GM21619 (cell line): ENCODE measurements at regions not wholly inside any gene's neighbourhood (a gene's known extent, or its start where the extent isn't known, plus 50 kb on each side); places are given as distances from the start of the nearest gene placed in this dataset.
"Not testable (repeated sequence)": the region's sequence is repeated elsewhere in the genome, so short reads cannot be mapped to it uniquely, and the experiment has no call there.

Experiments
- ATAC-seq: cut with Tn5 transposase; IDR thresholded peaks from one replicate; pipeline ENCODE4 v1.9.1; 2021; ENCODE audit not compliant: unreplicated experiment

DNA sequence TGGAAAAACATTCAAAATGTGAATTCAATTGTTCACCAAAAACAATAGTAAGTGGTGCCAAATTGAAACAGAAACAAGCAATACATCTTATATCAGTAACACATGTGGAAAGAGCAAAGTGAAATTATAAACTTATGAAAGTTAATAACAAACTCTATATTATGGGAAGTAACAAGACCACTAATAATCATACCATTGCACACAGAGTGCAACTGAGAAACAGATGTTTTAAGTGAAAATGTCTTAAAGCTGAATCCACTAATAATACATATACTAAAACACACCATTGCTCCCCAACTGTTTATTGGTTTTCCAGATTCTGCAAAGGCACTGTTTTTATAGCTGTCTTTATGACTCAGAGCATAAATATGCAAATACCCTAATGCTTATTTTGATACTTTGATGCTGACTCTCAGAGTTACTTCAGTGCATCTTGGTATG lies 292.3 kb downstream of the RFPL4B start:
- ATAC-seq, result no peak

DNA sequence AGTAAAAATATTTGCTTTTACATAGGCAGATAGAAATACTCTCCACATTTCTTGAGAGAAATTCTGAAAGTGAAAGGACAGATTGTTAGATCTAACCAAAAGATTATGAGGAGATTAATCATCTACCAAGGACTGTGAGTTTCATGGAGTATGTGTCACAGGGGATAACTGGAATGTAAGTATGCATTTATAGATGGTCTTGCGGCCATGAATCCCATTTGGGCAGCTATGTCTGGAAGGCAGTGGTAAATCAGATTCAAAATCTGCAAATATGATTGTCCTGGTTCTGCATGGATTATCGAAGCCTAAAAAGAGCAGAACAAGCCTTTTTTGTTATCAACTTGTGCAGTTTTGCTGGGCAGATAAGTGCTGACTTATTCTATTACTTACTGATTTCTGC lies 293.8 kb downstream of the RFPL4B start:
- no peak for ATAC-seq

DNA sequence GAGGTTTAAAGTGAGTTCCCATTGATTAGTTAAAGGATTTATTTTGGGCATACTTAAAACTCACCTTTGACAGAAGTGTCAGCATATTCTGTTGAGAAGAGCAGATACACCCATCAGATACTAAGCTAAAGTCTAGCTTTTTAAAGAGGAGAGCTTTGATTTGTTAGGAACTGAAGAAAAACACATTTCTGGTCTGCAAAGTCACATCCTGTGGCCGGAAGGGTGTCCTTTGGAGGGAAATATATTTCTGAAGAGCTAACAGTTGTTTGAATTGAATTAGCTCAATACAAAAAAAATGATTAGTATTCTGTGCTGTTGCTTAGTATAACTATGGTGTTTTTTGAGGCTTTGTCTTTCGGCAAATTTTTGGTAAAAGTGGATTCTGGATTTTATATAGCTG lies 302.7 kb downstream of the RFPL4B start:
- ATAC-seq, result no peak

DNA sequence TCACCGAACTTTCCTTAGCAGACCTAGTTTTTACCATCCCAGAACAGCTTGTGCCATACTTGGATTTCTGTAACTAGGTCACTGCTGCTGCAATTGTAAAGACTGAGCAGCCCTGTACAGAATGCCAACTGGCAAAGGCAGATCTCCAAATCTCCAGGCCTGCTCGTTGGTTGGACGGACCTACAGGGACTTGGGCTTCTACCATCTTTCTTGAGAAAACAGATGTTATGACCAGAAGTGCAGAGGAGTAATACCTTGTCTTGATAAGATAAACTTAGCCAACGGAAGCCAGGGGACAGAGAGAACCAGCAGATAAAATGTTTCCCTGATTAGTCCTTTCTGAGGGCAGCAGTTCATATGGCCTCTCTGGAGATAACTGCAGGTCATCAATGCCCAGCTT lies 304.1 kb downstream of the RFPL4B start:
- ATAC-seq, result no peak

DNA sequence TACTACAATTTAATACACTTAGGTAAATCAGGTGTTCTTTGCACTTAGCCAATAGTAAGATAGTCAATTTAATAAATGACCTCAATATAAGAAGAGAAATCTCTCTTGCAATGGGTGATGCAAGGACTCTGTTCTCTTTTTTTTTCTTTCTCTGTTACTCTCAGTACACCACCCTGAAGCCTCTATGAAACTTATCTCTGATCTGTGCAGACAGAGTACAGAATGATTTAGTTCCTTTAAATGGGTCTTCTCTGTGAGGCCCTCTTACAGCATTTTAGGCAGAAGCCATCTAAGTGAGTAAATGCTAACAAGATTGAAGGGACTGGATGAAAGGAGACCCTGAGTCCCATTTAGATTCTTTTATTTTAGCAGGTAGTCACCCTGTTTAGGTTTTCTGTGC lies 312.8 kb downstream of the RFPL4B start:
- ATAC-seq, result no peak

DNA sequence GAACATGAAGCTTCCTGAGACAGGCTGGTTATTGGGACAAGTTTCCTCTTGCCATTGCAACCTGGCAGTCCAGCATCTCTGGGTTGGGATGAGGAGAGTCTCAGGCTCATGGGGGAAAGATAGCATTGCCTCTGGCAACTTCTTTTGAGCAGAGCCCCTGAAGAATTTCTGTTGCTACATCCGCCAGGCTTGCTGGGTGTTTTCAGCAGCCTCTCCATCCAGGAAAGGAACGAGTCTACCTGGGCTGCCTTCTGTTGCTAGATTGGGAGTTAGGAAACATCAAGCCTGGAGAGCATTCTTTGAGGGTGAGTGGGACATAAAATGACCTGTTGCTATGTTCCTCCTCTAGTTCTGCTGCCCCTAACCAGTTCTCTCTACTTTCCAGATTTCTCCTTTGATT lies 313.5 kb downstream of the RFPL4B start:
- no peak for ATAC-seq

DNA sequence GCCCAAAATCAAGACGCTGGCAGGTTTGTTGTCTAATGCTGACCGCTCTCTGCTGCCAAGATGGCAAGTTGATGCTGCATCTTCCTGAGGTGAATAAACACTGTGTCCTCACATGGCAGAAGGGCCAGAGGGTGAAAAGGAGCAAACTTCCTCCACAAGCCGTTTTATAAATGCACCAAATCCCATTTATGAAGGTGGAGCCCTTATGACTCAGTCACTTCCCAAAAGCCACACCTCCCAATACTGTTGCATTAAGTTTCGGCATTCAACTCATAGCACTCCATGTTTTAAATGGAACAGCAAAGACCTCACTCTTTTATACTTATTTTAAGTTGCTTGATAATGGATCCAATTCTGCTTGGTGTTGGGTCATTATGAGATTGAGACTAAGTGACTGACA lies 316.6 kb downstream of the RFPL4B start:
- ATAC-seq, result no peak

DNA sequence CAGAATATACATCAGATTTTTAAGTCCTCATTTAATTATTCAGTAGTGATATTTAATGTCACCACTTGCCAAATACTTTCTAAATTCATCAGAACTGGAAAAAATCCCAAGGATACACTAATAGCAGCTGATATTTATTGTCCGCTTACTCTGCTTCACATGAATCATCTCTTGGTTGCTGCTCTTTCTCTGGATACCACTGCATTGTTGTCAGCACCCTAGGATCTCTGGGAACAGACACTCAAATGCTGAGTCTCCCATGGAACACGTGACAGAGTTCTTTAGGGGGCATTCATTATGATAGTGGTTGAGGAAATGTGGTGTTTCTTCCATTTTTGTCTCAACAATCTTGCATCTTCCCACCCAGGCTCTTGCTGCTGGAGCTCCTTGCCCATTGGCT lies 318.0 kb downstream of the RFPL4B start:
- ATAC-seq, result no peak

DNA sequence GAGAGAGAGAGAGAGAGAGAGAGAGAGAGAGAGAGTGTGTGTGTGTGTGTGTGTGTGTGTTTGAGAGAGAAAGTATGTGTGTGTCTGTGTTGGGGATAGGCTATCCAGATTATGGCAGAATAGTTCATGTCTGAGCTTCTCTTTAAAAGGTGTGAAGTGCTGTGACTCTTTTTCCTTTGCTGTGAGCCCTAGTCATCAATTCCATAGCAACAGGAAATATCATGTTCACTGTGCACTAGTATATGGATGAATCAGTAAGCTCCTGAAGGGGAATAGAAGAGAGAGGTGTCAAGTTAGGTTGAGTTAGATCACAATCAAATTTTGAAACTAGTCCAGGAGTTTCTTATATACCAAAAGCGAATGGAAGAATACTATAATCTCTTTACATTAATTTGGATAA lies 318.7 kb downstream of the RFPL4B start:
- ATAC-seq, result no peak

DNA sequence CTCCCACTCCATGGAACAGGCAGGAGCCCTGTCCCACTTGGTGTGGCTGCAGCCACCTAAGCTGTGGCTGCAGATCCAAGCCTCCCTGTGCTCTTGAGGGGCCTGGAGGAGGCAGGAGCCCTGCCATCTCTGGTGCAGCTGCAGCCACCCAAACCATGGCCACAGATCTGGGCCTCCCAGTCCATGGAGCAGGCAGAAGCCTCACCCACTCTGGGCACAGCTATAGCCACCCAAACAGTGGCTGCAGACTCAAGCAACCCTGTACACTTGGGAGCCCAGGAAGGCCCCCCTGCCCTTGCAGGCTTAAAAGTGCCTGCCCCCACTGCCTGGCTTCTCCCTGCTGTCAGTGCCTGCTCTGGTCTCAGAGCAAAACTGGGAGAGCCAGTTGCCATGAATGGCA lies 320.3 kb downstream of the RFPL4B start:
- ATAC-seq, result no peak

DNA sequence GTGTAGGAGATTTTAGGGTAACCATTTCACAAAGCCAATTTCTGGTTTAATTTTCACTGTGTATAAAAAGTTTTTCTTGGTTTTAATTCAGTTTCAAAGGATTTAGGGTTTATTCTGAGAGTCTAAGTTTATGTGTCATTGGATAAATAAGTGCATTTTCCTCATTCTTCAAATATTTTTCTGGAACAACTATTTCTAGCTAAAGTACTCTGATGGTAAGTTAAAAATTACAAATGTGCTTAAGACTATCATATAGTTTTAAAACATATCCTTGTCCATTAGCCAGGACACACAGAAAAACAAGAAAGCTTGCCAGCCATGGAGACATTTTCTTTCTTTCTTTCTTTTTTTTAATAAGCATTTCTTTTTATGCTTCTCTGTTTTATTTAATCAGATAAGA lies 333.0 kb downstream of the RFPL4B start:
- ATAC-seq, result no peak

DNA sequence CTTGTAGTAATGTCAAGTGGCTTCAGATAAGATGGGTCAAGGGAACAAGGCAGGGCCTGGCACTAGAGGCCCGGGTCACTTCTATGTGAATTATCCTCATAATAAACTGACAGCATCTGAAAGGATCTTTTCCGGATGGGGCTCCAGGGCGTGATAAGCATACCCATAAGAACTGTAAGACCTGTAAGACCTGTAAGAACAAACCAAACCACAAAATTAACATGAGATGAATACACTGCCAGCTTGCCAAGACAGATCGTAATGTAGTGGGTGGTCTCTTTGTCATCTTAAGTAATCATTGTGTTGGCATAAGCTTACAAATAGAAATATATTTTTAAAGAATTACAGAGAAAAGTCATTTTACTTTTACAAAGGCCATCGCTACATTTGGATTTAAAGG lies 334.9 kb downstream of the RFPL4B start:
- ATAC-seq, result no peak

DNA sequence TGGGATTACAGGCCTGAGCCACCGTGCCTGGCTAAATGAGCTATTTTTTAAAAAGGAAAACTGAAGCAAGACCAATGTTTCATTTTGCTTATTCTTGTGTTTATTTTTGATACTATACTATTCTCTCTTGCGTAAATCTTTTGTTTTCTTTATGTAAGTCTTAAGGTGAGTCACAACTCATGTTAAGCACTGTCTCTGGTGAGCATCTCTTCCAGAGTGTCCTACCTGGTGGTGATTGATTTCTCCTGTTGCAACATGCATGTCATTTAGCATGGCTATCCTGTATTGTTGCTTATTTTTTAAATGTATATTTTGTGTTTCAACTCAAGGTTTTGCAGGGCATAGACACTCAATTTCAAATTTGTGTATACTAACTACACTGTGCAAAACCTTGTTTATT lies 336.0 kb downstream of the RFPL4B start:
- no peak for ATAC-seq

DNA sequence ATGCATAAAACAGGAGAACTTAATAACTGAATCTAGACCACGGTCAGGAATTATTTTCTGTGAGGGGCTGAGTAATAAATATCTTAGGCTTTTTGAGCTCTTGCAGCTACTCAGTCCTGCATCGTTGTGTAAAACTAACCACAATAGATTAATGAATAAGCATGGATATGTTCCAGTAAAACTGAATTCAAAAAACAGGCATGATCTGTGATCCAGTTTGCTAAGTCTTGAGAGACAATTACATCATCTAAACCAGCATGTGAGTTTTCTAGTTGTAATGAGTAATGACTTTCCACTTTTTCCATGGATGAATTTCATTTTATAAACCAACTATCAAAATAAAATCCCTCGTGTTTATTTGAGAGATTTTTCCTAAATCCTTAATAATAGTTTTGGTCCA lies 336.8 kb downstream of the RFPL4B start:
- no peak for ATAC-seq

DNA sequence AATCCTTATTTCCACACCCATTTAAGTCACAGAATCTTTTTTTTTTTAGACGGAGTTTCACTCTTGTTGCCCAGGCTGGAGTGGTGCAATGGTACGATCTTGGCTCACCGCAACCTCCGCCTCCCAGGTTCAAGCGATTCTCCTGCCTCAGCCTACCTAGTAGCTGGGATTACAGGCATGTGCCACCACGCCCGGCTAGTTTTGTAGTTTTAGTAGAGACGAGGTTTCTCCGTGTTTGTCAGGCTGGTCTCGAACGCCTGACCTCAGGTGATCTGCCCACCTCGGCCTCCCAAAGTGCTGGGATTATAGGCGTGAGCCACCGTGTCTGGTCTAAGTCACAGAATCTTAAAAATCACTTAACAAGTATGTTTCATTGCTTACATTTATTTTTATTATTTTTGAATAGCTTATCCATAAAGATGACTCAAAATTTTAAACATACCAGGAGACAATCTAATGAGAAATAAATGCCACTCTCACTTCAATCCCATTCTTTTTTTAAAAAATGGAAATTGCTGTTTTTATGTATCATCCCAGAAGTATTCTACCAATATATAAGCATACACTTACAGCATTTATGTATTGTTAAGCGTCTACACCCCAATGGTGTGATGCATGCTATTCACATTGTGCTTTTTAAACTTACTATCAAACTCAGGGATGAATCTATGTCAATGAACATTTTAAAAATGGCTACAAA lies 338.5 kb downstream of the RFPL4B start:
- not testable (repeated sequence) for ATAC-seq

DNA sequence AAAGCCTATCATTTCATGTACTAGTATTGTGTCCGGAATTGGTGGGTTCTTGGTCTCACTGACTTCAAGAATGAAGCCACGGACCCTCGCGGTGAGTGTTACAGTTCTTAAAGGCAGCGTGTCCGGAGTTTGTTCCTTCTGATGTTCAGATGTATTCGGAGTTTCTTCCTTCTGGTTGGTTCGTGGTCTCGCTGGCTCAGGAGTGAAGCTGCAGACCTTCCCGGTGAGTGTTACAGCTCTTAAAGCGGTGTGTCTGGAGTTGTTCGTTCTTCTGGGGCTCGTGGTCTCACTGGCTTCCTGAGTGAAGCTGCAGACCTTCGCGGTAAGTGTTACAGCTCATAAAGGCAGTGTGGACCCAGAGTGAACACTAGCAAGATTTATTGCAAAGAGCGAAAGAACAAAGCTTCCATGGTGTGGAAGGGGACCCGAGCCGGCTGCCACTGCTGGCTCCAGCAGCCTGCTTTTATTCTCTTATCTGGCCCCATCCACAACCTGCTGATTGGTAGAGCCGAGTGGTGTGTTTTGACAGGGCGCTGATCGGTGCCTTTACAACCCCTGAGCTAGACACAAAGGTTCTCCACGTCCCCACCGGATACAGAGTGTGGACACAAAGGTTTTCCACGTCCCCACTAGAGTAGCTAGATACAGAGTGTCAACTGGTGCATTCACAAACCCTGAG lies 341.5 kb downstream of the RFPL4B start:
- ATAC-seq, result not testable (repeated sequence)

DNA sequence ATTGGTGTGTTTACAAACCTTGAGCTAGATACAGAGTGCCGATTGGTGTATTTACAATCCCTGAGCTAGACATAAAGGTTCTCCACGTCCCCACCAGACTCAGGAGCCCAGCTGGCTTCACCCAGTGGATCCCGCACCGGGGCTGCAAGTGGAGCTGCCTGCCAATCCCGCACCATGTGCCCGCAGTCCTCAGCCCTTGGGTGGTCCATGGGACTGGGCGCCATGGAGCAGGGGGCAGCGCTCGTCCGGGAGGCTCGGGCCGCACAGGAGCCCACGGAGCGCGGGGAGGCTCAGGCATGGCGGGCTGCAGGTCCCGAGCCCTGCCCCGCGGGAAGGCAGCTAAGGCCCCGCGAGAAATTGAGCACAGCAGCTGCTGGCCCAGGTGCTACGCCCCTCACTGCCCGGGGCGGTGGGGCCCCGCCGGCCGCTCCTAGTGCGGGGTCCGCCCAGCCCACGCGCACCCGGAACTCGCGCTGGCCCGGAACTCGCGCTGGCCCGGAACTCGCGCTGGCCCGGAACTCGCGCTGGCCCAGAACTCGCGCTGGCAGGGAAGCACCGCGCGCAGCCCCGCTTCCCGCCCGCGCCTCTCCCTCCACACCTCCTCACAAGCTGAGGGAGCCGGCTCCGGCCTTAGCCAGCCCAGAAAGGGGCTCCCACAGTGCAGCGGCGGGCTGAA lies 342.2 kb downstream of the RFPL4B start:
- not testable (repeated sequence) for ATAC-seq

DNA sequence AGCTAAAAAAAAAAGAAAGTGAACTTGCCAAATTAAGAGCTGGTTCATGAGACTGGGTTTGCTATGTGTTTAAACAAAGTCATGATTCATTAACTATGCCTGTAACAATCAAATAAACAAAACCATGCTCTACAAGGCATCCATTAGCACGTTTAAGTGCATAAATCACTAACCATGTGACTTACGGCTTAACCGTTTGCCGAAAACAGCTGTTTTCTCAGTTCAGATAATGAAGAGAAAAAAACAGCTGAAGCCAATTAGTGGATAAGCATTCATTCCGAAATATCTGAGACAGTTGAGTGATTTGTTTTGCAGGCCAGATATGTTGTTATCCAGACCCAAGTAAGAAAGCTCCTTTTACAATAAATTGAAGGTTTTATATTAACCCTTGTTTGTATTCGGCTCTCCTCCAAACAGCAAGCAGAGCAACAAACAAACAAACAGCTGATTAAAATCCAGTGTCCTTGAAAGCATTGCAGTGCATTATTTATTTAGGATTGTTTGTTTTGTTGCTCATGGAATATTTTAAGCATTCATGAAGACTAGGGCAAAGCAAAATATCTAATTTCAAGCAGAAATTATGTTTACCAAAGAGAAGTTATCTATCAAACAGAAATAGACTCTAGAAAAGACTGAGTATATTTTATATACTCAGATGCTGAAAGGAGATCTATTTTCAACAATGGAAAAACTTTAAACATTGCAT lies 343.5 kb downstream of the RFPL4B start:
- no peak for ATAC-seq

DNA sequence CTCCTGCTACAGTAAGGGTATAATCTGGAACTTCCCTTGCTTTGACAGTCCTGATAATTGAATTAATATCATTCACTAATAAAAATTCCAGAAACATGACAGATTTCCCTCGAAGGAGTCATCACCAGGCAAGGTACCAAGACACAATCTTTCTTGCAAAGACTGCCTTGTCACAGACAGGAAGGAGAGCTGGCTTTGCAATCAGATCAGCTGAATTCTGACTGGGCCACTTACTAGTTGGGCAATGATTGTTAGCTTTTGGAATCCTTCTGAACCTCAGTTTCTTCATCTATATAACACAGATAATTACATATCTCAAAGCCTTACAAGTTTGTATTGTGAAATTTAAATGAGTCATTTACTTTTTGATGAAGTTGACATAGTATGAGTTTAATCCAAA lies 344.2 kb downstream of the RFPL4B start:
- ATAC-seq, result no peak

DNA sequence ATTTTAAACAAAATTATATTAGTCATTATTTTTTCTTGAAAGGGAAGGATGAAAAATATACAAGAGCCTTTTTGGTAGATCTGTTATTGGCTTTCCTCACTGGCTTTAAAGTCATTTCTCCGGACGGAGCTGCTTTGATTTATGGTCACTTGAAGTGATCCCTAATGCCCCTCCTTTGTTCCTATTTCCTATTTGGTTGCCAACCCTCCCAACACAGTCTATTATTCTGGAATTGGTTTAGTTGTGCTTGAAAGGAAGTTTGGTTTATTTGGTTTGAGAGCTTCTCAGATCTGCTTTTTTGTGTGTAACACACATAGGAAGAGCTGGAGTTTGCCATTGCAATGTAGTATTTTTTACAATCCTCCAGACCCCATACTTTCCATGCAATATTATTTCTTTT lies 347.9 kb downstream of the RFPL4B start:
- no peak for ATAC-seq

DNA sequence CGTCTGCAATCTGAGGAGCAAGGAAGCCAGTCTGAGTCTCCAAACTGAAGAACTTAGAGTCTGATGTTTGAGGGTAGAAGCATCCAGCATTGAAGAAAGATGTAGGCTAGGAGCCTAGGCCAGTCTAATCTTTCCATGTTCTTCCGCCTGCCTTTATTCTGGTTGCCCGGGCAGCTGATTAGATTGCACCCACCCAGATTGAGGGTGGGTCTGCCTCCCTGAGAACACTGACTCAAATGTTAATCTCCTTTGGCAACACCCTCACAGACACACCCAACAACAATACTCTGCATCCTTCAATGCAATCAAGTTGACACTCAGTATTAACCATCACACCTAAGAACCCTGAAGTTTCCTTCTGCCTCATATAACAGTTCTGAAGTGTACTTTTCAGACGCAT lies 350.1 kb downstream of the RFPL4B start:
- ATAC-seq, result no peak

DNA sequence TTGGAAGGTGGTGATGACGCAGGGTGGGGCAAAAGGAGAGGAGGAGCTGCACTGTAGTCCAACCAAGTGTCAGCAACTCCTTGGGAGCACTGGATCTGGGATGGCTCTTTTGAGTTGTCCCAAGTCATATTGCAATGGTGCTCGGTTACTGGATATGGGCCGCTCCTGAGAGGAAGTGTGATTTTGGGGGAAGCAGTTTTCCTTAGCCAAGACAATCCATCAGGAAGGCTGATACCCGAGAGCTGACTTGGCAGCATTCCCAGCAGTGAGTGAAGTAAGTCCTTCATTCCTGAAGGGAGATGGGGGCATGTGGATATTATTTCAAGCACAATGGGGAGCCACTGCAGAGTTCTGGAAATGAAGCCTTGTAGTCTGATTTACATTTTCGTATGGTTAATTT lies 354.1 kb downstream of the RFPL4B start:
- ATAC-seq, result no peak
